Tibial nerve (tissue), 4 donors: ENCODE measurements at regions not wholly inside any gene's neighbourhood (a gene's known extent, or its start where the extent isn't known, plus 50 kb on each side); places are given as distances from the start of the nearest gene placed in this dataset.

Experiments
- DNase-seq, 2 donors: peaks; one replicate each; pipeline ENCODE4 v3.0.0-alpha.2; 2019; ENCODE audit warnings: low spot score in 2 of 2
- H3K27ac ChIP-seq, 4 donors: fragments of 200-600 bp; sonication (generic) in 3 of 4; one replicate each; pipeline ENCODE4 v1.5.1; 2017 to 2019; ENCODE audit warnings: mild to moderate bottlenecking in 1 of 4
- H3K27me3 ChIP-seq, 2 donors: fragments of 200-600 bp; sonication (generic) in 1 of 2; one replicate each; pipeline versions ENCODE4 v1.5.1 to v1.6.0; 2017 to 2019
- H3K36me3 ChIP-seq, 3 donors: fragments of 200-600 bp; sonication (generic); one replicate each; pipeline ENCODE4 v1.5.1; 2018 to 2019
- H3K4me1 ChIP-seq, 4 donors: fragments of 200-600 bp; sonication (generic) in 3 of 4; one replicate each; pipeline ENCODE4 v1.5.1; 2017 to 2019
- H3K4me3 ChIP-seq, 4 donors: fragments of 200-600 bp; sonication (generic) in 3 of 4; one replicate each; pipeline ENCODE4 v1.5.1; 2017 to 2019; ENCODE audit warnings: mild to moderate bottlenecking in 1 of 4, moderate library complexity in 1 of 4
- H3K9me3 ChIP-seq, 4 donors: fragments of 200-600 bp; sonication (generic) in 3 of 4; one replicate each; pipeline ENCODE4 v1.5.1; 2017 to 2019
- EP300 ChIP-seq, 2 donors: sonication (generic); formaldehyde crosslinking; IDR thresholded peaks; one replicate each; pipeline ENCODE4 v1.6.1; 2017; ENCODE audit warnings: antibody characterized with exemption in 2 of 2, mild to moderate bottlenecking in 1 of 2
- POLR2A ChIP-seq, 2 donors: fragments of 450-650 bp; IDR thresholded peaks; one replicate each; pipeline ENCODE4 v1.6.1; 2017; ENCODE audit warnings: antibody characterized with exemption in 2 of 2, mild to moderate bottlenecking in 2 of 2, moderate library complexity in 2 of 2
- WGBS, 2 donors: methylation state at CpG; one replicate each; pipeline ENCODE4 v1.1.5; 2018; 5-methylcytosine and 5-hydroxymethylcytosine counted together
- TF ChIP-seq, protein P1 (sequence below), 5 experiments: fragments of 200-600 bp in 3 of 5; fragments of 450-650 bp in 2 of 5; sonication (generic) in 3 of 5; IDR thresholded peaks; one replicate each; pipeline ENCODE4 v1.5.1; 2016 to 2019; ENCODE audit warnings: antibody characterized with exemption in 5 of 5, mild to moderate bottlenecking in 3 of 5, moderate library complexity in 2 of 5

DNA sequence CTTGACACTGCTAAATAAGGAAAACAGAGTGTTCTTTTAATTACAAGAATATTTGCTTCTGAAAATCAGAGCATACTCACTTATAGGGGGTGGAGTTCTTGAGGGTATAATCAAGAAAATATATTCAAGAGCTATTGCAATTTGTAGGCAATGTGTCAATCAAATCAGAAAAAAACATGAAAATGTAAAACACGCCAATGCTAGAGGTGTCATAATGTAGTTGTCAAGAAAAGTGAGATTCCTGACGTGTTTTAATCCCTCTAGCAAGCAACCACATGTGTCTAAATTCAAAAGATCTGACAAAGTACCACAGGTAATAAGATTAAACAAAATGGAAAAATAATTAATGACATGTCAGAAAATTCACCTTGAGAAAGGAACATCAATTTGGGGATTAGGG, 1440.7 kb upstream of the RAG2 start:
- no peak for DNase-seq
- no peaks in the 10 kb centered on the region for H3K9me3 ChIP-seq
- no peak overlapping the region for H3K27ac ChIP-seq
- WGBS, 2 donors = 89 to 92% methylated on average over 2 of the region's 2 CpGs
- H3K36me3 ChIP-seq = no peaks in the 10 kb centered on the region
- no peaks in the 10 kb centered on the region for H3K4me1 ChIP-seq
- TF ChIP-seq, protein P1, sequence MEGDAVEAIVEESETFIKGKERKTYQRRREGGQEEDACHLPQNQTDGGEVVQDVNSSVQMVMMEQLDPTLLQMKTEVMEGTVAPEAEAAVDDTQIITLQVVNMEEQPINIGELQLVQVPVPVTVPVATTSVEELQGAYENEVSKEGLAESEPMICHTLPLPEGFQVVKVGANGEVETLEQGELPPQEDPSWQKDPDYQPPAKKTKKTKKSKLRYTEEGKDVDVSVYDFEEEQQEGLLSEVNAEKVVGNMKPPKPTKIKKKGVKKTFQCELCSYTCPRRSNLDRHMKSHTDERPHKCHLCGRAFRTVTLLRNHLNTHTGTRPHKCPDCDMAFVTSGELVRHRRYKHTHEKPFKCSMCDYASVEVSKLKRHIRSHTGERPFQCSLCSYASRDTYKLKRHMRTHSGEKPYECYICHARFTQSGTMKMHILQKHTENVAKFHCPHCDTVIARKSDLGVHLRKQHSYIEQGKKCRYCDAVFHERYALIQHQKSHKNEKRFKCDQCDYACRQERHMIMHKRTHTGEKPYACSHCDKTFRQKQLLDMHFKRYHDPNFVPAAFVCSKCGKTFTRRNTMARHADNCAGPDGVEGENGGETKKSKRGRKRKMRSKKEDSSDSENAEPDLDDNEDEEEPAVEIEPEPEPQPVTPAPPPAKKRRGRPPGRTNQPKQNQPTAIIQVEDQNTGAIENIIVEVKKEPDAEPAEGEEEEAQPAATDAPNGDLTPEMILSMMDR (IDR thresholded peaks at IDR 0.05) = no peak
- TF ChIP-seq EP300 (IDR thresholded peaks at IDR 0.05) = no peak
- TF ChIP-seq POLR2A (IDR thresholded peaks at IDR 0.05) = no peak
- H3K4me3 ChIP-seq = no peak overlapping the region
- H3K27me3 ChIP-seq = no peaks in the 10 kb centered on the region

DNA sequence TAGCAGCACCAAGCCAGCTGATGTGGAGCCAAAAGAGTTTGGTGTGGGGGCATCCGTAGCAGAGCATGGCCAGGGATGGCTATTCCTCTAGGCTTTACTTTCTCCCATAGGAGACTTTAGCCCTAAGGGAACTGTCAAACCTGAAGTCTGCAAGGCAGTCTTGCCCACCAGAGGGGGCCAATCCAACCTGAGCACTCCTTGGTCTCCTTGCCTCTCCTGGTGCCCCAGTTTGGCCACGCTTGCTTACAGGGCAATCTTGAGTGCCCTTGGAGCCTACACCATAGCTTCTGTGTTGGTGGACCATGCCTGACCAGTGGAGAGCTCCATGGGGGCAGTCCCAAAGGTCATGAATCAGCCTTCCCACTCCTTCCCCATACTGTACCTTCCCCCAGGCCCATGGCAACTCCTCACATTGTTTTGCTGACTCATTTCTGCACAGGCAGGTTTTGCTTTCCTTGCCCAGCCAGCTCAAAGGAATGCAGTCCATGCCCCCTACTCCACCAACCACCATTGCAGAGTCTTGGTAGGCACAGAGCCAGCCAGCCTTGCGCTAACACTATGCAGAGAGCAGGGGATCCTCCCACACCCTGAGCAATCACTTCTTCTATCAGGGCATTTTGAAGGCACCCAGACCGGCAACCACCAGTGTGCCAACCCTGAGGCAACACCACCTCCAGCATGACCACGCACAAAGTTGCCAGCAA, 1421.2 kb upstream of the RAG2 start:
- DNase-seq = no peak
- Histone ChIP-seq H3K9me3 (peaks cover 0 to 11% (median 0%) of the 10 kb centered on the region in 4 donors), H3K36me3 (no peaks in the 10 kb centered on the region), H3K4me3 (no peak overlapping the region), H3K27me3 (no peaks in the 10 kb centered on the region), H3K27ac (no peak overlapping the region), H3K4me1 (peaks cover 0 to 10% (median 0%) of the 10 kb centered on the region in 4 donors)
- WGBS, 2 donors = 92 to 98% methylated on average over 4 to 5 of the region's 5 CpGs
- TF ChIP-seq POLR2A (IDR thresholded peaks at IDR 0.05) (no peak), EP300 (IDR thresholded peaks at IDR 0.05) (no peak)
- TF ChIP-seq, protein P1 (IDR thresholded peaks at IDR 0.05) = no peak

DNA sequence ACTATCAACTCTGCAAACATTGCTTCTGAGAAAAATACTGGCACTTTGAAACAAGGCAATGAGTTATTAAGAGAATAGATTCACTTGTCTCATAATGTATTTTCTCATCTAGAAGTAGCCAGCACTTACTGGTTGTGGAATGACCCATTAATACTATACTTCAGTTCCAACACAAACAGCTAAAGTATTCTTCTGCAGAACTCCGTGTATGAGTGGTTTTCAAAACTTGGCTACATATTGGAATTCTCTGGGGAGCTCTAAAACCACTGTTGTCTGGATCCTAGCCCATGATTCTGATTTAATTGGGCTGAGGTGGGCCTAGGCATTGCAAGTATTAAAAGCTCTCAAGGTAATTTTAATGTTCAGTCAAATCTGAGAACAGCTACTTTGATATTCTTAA, 1416.4 kb upstream of the RAG2 start:
- Histone ChIP-seq H3K36me3 (no peaks in the 10 kb centered on the region), H3K4me3 (no peak overlapping the region), H3K4me1 (peaks cover 0 to 19% (median 0%) of the 10 kb centered on the region in 4 donors), H3K27me3 (no peaks in the 10 kb centered on the region), H3K27ac (peak overlapping the region in 1 of 4 donors; percentile 26), H3K9me3 (no peaks in the 10 kb centered on the region)
- WGBS, 2 donors = 15 to 25% methylated on average over 1 of the region's 1 CpG
- DNase-seq = peak in 1 of 2 donors; percentile 25
- TF ChIP-seq, protein P1 (IDR thresholded peaks at IDR 0.05) = no peak
- no peak for TF ChIP-seq EP300 (IDR thresholded peaks at IDR 0.05)
- TF ChIP-seq POLR2A (IDR thresholded peaks at IDR 0.05) = no peak

GRCh38 chr11:38013157-38013556, 1415.1 kb upstream of the RAG2 start:
- Histone ChIP-seq H3K4me1 (peaks cover 0 to 19% (median 0%) of the 10 kb centered on the region in 4 donors), H3K27me3 (no peaks in the 10 kb centered on the region), H3K36me3 (no peaks in the 10 kb centered on the region), H3K4me3 (no peak overlapping the region), H3K9me3 (no peaks in the 10 kb centered on the region), H3K27ac (no peak overlapping the region)
- no peak for DNase-seq
- WGBS, 2 donors = 89 to 90% methylated on average over 8 of the region's 8 CpGs
- TF ChIP-seq, protein P1 (IDR thresholded peaks at IDR 0.05) = no peak
- TF ChIP-seq POLR2A (IDR thresholded peaks at IDR 0.05) (no peak), EP300 (IDR thresholded peaks at IDR 0.05) (no peak)

DNA sequence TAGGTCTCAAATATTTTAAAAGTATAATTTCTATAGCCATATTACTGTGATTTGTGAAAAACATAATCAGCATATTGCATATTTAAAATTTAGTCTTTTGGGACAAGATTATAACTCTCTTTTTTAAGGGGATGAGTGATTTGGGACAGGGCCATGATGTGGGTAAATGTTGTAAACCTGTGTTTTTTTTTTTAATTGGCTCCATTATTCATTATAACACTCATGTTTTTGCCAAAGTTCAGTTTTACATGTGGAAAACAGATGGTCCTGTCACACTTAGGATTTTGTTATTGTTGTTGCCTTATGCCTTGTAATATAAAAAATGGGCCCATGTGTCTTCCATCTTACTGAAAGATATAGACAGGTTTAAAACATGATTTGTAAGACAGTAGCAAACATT, 1413.5 kb upstream of the RAG2 start:
- peaks cover 0 to 19% (median 0%) of the 10 kb centered on the region in 4 donors for H3K4me1 ChIP-seq
- no peaks in the 10 kb centered on the region for H3K9me3 ChIP-seq
- no peaks in the 10 kb centered on the region for H3K27me3 ChIP-seq
- no peak for TF ChIP-seq POLR2A (IDR thresholded peaks at IDR 0.05)
- TF ChIP-seq EP300 (IDR thresholded peaks at IDR 0.05) = no peak
- TF ChIP-seq, protein P1 (IDR thresholded peaks at IDR 0.05) = no peak
- H3K27ac ChIP-seq = no peak overlapping the region
- DNase-seq = no peak
- H3K4me3 ChIP-seq = no peak overlapping the region
- no peaks in the 10 kb centered on the region for H3K36me3 ChIP-seq
